ENCODE measurements at regions not wholly inside any gene's neighbourhood (a gene's known extent, or its start where the extent isn't known, plus 50 kb on each side); places are given as distances from the start of the nearest gene placed in this dataset.

- TF ChIP-seq CTCF (IDR thresholded peaks at IDR 0.05) (no peak), POLR2A (IDR thresholded peaks at IDR 0.05) (no peak)
Measured at GRCh38 chr3:102165367-102165766, 269.4 kb upstream of the ZPLD1 start.
